DMS53 (cell line): ENCODE measurements at regions not wholly inside any gene's neighbourhood (a gene's known extent, or its start where the extent isn't known, plus 50 kb on each side); places are given as distances from the start of the nearest gene placed in this dataset.
A peak's percentile ranks its signal among the peaks of the same experiment; 100 is the strongest.

ENCODE experiments used
- DNase-seq: peaks from one replicate; lab custom pipeline; 2025; lab: John Stamatoyannopoulos, UW

GRCh38 chr3:140752499-140752898 lies 74.6 kb downstream of the TRIM42 start:
- DNase-seq: no peak

- DNase-seq: peak; percentile 84
Observed at GRCh38 chr3:140753865-140754754, 76.2 kb downstream of the TRIM42 start.

GRCh38 chr3:140754936-140755335 lies 77.1 kb downstream of the TRIM42 start:
- DNase-seq: no peak

DNA sequence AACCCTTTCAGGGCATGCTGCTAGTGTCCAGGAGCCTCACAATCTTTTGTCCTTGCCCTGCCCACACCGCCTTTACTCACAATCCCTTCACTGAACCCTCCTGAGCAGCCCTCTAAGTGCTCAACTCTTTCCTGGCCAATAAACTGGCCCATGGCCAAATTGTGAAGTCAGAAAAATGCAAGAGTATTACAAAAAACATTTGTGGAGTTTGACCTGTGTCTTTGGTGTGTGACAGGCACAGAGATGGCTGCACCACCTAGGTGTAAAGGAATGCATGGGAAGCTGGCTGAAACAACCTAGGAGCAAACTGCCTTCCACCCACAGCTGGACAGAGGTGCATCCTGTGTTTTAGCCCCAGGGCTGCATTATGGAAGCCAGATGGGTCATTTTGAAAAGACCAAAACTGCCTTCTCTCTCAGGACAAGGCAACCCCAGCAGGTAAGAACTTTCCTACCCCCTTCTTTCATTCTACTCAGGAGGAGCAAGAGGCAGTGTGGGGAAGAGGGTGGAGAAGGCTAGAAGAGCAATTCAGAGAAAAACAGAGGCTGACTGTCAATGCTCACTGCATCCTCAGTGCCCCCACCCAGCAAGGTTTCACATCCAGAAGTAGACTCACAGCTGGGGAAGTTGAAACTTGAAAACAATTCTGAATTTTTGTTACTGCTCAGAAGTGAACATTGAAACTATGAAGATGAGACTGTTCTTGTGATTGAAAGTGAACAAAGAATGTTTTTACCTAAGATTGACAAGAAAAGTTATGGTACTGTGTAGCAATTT lies 78.6 kb downstream of the TRIM42 start:
- no peak for DNase-seq

DNA sequence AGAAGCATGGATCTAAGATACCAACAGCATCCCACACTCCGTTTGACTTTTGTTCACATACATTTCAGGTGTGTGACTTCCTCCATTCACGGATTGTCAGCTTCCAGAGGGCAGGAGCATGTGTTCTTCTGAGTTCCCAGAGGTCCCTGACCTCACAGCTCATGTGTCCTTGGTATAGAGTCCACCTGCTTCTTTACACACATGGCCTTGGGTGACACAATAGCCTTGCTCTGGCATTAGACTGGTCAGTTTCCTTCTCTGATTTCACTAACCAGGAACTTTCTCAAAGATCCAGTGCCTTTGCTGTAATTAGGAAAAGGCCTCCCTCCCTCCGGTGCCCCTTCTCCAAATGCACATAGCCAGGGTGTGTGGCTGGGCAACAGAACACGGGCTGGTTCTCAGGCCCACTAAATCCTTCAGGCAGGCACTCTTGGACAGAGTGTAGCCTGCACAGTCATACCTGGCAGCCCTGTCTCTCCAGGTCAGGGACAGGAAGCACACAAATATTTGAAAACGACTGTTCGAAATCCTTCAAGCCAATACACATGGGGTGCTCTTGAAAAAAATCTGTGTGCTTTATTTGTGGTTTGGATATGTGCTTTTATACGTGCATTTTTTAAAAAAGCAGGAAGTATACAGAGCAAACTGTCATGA lies 81.1 kb downstream of the TRIM42 start:
- no peak for DNase-seq

- DNase-seq: no peak
Observed at GRCh38 chr3:140760324-140761075, 82.6 kb downstream of the TRIM42 start.

DNA sequence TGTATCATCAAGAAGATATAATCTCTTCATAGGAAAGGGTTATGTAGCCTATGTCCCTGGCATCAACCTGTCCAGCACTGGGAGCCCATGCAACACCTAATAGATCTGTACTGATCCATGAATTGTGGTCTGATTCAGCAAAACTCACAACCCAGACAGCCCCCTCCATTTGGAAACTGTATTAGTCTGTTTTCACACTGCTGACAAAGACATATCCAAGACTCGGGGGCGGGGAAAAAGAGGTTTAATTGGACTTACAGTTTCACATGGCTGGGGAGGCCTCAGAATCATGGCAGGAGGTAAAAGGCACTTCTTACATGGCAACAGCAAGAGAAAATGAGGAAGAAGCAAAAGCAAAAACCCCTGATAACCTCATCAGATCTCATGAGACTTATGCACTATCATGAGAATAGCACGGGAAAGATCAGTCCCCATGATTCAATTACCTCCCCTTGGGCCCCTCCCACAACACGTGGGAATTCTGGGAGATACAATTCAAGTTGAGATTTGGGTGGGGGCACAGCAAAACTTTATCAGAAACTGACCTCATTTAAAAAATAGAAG lies 83.3 kb downstream of the TRIM42 start:
- DNase-seq: no peak

- no peak for DNase-seq
Observed at GRCh38 chr3:140762746-140763145, 84.9 kb downstream of the TRIM42 start.

DNA sequence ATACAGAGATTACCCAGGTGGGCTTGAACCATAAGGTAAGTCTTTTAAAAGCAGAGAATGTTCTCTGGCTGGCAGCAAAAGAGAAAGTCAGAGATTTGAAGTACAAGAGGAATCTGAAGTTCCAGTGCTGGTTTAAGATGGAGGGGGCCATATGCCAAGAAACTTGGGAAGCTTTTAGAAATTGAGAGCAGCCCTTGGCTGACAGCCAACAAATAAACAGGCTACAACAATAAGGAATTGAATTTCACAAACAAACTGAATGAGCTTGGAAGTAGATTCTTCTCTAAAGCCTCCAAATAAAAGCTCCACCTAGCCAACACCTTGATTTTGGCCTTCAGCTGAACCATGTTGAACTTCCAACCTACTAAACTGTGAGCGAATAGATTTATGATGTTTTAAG lies 85.7 kb downstream of the TRIM42 start:
- peak; percentile 7 for DNase-seq

GRCh38 chr3:140765246-140765645 lies 87.4 kb downstream of the TRIM42 start:
- DNase-seq: no peak

- no peak for DNase-seq
Observed at GRCh38 chr3:140766465-140766864, 88.6 kb downstream of the TRIM42 start.

DNA sequence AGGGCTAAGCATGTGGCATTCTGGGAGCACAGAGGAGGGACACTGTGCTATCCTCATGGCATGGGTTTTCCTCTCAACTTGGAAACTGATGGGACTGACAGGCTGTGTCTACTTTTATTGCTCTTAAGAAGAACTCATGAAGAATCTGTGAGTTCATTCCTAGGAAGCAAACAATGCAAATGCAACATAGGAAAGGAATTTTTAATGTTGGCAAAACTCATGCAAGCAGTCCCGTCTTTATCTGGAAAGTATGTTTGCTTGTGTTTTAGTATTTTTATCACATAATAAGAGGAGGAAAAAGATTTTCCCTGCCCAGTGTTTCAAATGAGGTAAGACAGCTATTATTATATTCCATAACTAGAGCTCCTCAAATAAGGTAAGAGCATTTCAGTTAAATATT lies 89.7 kb downstream of the TRIM42 start:
- DNase-seq: no peak

DNA sequence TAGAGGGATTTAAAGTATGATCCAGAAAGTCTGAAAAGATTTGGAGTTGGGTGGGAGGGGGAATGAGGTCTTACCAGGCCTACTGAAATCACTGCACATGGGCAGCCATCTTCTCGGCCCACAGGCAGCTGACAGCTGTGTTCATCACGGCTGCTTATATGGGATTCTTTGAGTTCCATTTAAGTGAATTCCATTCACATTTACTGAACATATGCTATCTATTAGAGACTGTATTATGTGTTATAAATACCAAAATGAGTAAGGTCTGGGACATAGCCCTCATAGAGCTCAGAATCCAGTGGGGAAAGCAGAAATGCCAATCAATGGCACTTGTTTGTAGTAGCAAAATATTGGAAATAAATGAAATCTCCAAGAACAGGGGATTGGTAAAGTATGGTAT lies 91.1 kb downstream of the TRIM42 start:
- DNase-seq: no peak

GRCh38 chr3:140769951-140770350 lies 92.1 kb downstream of the TRIM42 start:
- DNase-seq: no peak

DNA sequence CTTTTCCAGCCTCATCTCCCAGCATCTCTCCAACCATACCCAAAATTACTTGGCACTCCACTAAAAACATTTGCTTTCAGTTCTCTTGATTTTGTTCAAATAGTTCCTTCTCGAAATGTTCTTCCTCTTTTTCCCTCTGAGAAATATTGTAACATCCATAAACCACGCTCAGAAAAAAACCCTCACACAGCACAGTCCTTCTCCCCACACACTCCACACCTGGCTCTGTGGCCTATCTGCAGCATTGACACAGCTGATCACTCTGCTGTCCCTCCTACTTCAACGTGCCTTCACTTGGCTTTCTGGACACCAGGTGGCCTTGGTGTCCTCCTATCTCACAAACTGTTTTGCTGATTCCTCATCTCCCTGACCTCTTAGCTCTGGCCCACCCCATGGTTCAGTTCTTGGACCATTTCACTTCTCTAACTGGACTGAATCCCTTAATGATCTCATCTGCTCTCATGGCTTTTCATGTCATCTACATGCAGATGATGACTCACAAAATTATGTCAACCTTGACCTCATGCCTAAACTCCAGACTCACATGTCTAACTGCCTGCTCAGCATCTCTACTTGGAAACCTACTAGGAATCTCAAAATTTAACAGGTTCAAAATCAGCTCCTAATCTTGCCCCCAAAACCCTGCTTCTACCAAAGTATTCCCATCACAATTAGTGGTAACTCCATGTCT lies 93.3 kb downstream of the TRIM42 start:
- peak; percentile 55 for DNase-seq

DNA sequence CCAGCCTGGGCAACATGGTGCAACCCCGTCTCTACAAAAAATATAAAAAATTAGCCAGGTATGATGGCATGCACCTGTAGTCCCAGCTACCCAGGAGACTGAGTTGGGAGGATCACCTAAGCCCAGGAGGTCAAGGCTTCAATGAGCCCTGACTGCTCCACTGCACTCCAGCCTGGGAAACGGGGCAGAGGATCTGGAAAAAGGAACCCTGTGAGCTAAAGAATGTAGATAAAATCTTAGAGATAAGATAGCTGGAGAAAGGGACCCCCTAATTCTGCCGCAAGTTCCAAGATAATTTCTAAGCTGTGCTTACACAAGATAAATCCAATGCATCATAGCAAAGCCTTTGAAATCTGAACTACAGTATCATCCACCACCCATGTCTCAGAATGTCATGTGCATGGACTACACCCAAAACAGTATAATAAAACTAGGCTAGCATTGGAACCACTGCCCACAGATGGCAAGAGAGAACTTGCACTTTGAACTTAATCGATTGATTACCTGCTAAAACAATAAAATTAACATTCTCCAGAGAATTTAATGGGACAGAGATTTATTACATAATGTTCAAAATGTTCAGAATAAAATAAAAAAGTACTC lies 99.9 kb downstream of the TRIM42 start:
- DNase-seq: no peak

DNA sequence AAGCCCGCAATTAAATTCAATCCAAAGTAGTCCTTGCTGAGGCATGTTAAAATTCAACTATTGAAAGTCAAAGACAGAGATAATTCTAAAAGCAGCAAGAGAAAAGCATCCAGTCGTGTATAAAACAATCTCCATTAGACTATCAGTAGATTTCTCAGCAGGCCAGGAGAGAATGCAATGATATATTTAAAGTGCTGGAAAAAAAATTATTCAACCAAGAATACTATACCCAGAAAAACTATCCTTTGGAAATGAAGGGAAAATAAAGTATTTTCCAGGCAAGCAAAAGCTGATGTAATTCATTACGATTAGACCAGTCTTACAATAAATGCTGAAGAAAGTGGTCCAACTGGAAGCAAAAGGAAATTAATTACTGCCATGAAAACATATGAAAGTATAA lies 113.5 kb downstream of the TRIM42 start:
- no peak for DNase-seq

DNA sequence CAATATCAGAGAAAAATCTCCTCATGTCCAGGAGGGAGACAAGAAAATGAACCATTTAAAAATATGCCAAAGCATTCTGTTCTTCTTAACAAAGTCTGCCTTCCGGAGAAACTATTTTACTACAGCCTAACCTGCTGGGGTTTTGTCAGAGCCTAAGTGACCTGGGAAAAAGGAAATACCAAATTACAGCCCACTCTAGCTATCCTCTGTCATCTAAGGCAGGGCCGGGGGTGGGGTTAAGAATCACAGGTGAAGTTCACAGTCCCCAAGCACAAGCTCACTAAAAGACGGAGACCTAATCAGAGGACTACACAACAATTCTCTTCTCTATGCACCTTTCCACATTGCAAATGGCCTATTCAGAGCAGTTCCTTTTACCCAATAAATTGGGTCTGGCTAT lies 116.6 kb downstream of the TRIM42 start:
- no peak for DNase-seq

GRCh38 chr3:140802898-140803297 lies 125.0 kb downstream of the TRIM42 start:
- DNase-seq: peak; percentile 28

DNA sequence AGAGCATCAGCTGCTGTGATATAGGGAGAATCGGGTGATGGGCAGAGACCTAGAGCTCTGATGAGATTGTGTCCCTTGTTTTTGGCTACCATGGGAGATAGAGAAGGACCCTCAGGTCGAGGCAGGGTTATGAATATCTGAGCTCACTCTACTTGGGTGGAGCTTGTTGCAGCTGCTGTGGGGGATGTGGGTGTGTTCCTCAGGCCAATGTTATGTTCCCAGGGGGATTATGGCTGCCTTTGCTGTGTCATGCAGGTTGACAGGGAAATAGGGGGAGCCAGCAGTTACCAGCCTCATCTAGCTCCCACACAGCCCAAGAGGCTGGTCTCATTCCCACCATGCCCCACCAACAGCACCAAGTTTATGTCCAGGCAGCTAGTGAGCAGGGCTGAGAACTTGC lies 131.5 kb downstream of the TRIM42 start:
- no peak for DNase-seq
